Endodermal cell (in vitro differentiated cells): ENCODE measurements at regions not wholly inside any gene's neighbourhood (a gene's known extent, or its start where the extent isn't known, plus 50 kb on each side); places are given as distances from the start of the nearest gene placed in this dataset.

Experiments used
- DNase-seq: peaks from one replicate; pipeline ENCODE4 v3.0.0-alpha.2; 2017
- H3K27ac ChIP-seq: 2 replicates; pipeline ENCODE4 v1.5.1; 2013; ENCODE audit warnings: mild to moderate bottlenecking, low read depth, low read length, moderate library complexity
- H3K27me3 ChIP-seq: 2 replicates; pipeline ENCODE4 v1.6.1; 2013; ENCODE audit warnings: mild to moderate bottlenecking, low read length, moderate library complexity; ENCODE audit not compliant: insufficient read depth, control insufficient read depth, poor library complexity, severe bottlenecking
- H3K36me3 ChIP-seq: 2 replicates; pipeline ENCODE4 v1.7.0; 2013; ENCODE audit warnings: mild to moderate bottlenecking, low read length, moderate library complexity; ENCODE audit not compliant: control insufficient read depth, insufficient read depth
- H3K4me1 ChIP-seq: one replicate; pipeline ENCODE4 v1.7.0; 2013; ENCODE audit warnings: low read length; ENCODE audit not compliant: control insufficient read depth, insufficient read depth
- H3K4me3 ChIP-seq: 2 replicates; pipeline ENCODE4 v1.5.1; 2013; ENCODE audit warnings: mild to moderate bottlenecking, low read length, moderate library complexity
- H3K9ac ChIP-seq: 2 replicates; pipeline ENCODE4 v1.6.1; 2013; ENCODE audit warnings: mild to moderate bottlenecking, low read length, moderate library complexity; ENCODE audit not compliant: poor library complexity, severe bottlenecking; ENCODE audit errors: extremely low read depth
- H3K9me3 ChIP-seq: 2 replicates; pipeline ENCODE4 v1.6.1; 2013; ENCODE audit warnings: mild to moderate bottlenecking, low read length, moderate library complexity; ENCODE audit not compliant: control insufficient read depth
- H3K27ac Mint-ChIP-seq: 2 replicates; pipeline ENCODE4 v1.8.0; 2020; ENCODE audit warnings: mixed read lengths
- H3K27me3 Mint-ChIP-seq: 2 replicates; pipeline ENCODE4 v1.8.0; 2021; ENCODE audit warnings: mild to moderate bottlenecking, mixed read lengths; ENCODE audit not compliant: insufficient read depth
- H3K36me3 Mint-ChIP-seq: 2 replicates; pipeline ENCODE4 v1.8.0; 2020; ENCODE audit warnings: low read depth, mixed read lengths
- H3K4me1 Mint-ChIP-seq: 2 replicates; pipeline ENCODE4 v1.8.0; 2020; ENCODE audit warnings: mixed read lengths
- H3K4me3 Mint-ChIP-seq: 2 replicates; pipeline ENCODE4 v1.8.0; 2020; ENCODE audit warnings: mild to moderate bottlenecking, moderate library complexity, mixed read lengths
- H3K9me3 Mint-ChIP-seq: 2 replicates; pipeline ENCODE4 v1.8.0; 2020; ENCODE audit warnings: mild to moderate bottlenecking, mixed read lengths
- WGBS, 2 experiments: methylation state at CpG; one replicate each; pipeline versions ENCODE4 v1.1.5 to v1.1.7; 2013; ENCODE audit warnings: missing lambda C conversion rate in 2 of 2, mixed read lengths in 1 of 2; ENCODE audit not compliant: insufficient coverage in 1 of 2, insufficient read length in 1 of 2; 5-methylcytosine and 5-hydroxymethylcytosine counted together
- TF ChIP-seq, protein P1 (sequence below): fragments of 200-600 bp; sonication (generic); conservative IDR thresholded peaks from 2 replicates; pipeline ENCODE4 v1.5.0; 2021; ENCODE audit warnings: antibody characterized with exemption, mild to moderate bottlenecking

DNA sequence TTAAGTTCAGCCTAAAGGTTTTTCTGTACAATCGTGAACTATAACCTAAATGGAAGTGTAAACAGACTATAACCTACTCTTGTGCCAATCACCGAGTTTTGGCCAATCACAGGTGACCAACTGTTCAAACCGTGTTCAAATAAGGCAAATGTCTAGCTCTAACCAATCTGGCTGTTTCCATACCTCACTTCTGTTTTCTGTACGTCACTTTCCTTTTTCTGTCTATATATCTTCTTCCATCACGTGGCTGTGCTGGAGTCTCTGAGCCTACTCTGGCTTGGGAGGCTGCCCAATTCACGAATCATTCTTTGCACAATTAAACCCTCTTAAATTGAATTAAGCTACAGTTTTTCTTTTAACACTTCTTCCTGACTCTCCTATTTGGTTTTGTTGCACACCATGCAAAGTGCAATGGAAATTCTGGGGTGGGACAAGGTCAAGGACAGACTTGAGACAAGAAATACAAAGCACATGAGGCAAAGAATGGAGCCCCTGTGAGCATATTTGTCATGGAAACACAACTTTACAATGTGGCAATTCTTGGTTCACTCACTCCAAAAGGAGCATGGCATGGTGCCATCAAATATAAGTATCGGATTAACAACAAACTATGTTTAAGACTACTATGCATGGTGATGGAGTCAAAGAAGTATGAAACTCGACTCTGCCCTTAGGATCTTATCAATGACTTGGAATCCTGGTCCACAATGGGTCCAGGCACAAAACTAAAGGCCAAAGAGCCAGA lies 115.7 kb upstream of the FAM9B start:
- Histone ChIP-seq H3K9ac (no peak overlapping the region), H3K9me3 (no peaks in the 10 kb centered on the region), H3K27me3 (no peaks in the 10 kb centered on the region), H3K27ac (no peak overlapping the region), H3K4me1 (no peaks in the 10 kb centered on the region), H3K4me3 (no peak overlapping the region), H3K36me3 (no peaks in the 10 kb centered on the region)
- TF ChIP-seq, protein P1, sequence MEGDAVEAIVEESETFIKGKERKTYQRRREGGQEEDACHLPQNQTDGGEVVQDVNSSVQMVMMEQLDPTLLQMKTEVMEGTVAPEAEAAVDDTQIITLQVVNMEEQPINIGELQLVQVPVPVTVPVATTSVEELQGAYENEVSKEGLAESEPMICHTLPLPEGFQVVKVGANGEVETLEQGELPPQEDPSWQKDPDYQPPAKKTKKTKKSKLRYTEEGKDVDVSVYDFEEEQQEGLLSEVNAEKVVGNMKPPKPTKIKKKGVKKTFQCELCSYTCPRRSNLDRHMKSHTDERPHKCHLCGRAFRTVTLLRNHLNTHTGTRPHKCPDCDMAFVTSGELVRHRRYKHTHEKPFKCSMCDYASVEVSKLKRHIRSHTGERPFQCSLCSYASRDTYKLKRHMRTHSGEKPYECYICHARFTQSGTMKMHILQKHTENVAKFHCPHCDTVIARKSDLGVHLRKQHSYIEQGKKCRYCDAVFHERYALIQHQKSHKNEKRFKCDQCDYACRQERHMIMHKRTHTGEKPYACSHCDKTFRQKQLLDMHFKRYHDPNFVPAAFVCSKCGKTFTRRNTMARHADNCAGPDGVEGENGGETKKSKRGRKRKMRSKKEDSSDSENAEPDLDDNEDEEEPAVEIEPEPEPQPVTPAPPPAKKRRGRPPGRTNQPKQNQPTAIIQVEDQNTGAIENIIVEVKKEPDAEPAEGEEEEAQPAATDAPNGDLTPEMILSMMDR = no peak
- Mint-ChIP-seq H3K4me3 (no peak overlapping the region), H3K27ac (no peak overlapping the region), H3K4me1 (peaks cover 10% of the 10 kb centered on the region), H3K36me3 (no peaks in the 10 kb centered on the region), H3K9me3 (peaks cover 55% of the 10 kb centered on the region), H3K27me3 (peaks cover 3% of the 10 kb centered on the region)
- 83 to 85% methylated on average over 5 to 8 of the region's 8 CpGs for WGBS, 2 experiments
- no peak for DNase-seq

DNA sequence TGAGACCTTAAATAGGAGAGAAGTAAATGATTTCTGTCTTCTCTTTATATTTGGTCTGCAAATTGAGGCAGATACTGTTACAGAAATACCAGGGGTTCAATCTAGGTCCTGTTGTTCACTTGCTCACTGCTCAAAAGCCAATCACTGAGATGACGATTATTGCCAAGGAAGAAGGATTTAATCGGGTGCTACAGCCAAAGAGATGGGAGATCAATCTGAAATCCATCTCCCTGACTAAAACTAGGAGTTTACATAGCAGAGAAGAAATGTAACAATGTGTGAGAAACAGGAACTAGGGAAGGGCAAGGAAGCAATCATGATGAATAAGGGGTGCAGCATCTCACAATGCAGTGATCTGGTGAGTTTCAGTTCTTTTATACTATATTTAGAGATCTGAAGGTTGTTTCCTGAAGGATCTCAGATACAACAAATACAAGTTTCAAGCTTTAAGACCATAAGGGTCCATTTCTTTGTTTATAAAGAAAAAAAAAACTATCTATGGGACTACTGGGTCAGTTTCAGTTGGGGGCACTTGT lies 117.9 kb upstream of the FAM9B start:
- Histone ChIP-seq H3K27me3 (no peaks in the 10 kb centered on the region), H3K4me1 (no peaks in the 10 kb centered on the region), H3K36me3 (no peaks in the 10 kb centered on the region), H3K27ac (no peak overlapping the region), H3K9ac (no peak overlapping the region), H3K4me3 (no peak overlapping the region), H3K9me3 (no peaks in the 10 kb centered on the region)
- H3K9me3 Mint-ChIP-seq = peaks cover 51% of the 10 kb centered on the region
- H3K4me1 Mint-ChIP-seq = peaks cover 10% of the 10 kb centered on the region
- H3K27me3 Mint-ChIP-seq = no peaks in the 10 kb centered on the region
- H3K4me3 Mint-ChIP-seq = no peak overlapping the region
- 89% methylated on average over 2 of the region's 2 CpGs; no CpG with 5 or more reads in 1 of the 2 experiments for WGBS, 2 experiments
- DNase-seq = no peak
- TF ChIP-seq, protein P1 = no peak
- no peaks in the 10 kb centered on the region for H3K36me3 Mint-ChIP-seq
- H3K27ac Mint-ChIP-seq = no peak overlapping the region

DNA sequence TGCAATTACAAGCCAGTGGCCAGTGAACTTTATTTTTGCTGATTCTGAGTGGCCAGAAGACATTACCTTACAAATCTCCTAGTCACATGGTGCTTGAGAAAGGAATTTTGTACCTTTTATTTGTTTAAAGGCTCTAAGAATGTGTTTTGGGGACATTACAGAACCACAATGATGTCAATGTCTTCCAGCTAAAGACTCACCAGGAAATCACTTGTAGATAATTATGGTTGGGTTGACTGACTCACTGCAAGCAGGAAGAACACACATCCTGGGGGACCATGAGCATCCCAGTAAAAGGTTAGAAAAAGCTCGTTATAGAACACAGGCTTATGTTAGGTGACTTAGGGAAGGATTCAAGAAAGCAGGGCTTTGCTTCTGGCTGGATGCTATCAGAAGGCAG lies 119.4 kb upstream of the FAM9B start:
- Histone ChIP-seq H3K27me3 (no peaks in the 10 kb centered on the region), H3K4me1 (no peaks in the 10 kb centered on the region)
- peaks cover 49% of the 10 kb centered on the region for H3K9me3 Mint-ChIP-seq

More for the DNA sequence above, 119.4 kb upstream of the FAM9B start:
- Mint-ChIP-seq H3K36me3 (no peaks in the 10 kb centered on the region), H3K27ac (no peak overlapping the region), H3K27me3 (no peaks in the 10 kb centered on the region), H3K4me3 (no peak overlapping the region), H3K4me1 (peaks cover 9% of the 10 kb centered on the region)
- Histone ChIP-seq H3K9ac (no peak overlapping the region), H3K36me3 (no peaks in the 10 kb centered on the region), H3K9me3 (no peaks in the 10 kb centered on the region), H3K4me3 (no peak overlapping the region), H3K27ac (no peak overlapping the region)
- DNase-seq = no peak
- TF ChIP-seq, protein P1 = no peak
- WGBS, 2 experiments = 83% methylated on average over 1 of the region's 1 CpG; no CpG with 5 or more reads in 1 of the 2 experiments
